Neural progenitor cell (in vitro differentiated cells): ENCODE measurements at regions not wholly inside any gene's neighbourhood (a gene's known extent, or its start where the extent isn't known, plus 50 kb on each side); places are given as distances from the start of the nearest gene placed in this dataset.

Source experiments
- EZH2 ChIP-seq: fragments of 200-600 bp; sonication (generic); IDR thresholded peaks from 2 replicates; pipeline ENCODE4 v1.6.1; 2017; ENCODE audit warnings: antibody characterized with exemption, mild to moderate bottlenecking, moderate library complexity
- TF ChIP-seq, protein P1 (sequence below): fragments of 200-600 bp; sonication (generic); IDR thresholded peaks from 2 replicates; pipeline ENCODE4 v1.5.1; 2017; ENCODE audit warnings: antibody characterized with exemption, mild to moderate bottlenecking

GRCh38 chr1:219703368-219703639 is 90.4 kb upstream of the ZC3H11B start:
- TF ChIP-seq, protein P1, sequence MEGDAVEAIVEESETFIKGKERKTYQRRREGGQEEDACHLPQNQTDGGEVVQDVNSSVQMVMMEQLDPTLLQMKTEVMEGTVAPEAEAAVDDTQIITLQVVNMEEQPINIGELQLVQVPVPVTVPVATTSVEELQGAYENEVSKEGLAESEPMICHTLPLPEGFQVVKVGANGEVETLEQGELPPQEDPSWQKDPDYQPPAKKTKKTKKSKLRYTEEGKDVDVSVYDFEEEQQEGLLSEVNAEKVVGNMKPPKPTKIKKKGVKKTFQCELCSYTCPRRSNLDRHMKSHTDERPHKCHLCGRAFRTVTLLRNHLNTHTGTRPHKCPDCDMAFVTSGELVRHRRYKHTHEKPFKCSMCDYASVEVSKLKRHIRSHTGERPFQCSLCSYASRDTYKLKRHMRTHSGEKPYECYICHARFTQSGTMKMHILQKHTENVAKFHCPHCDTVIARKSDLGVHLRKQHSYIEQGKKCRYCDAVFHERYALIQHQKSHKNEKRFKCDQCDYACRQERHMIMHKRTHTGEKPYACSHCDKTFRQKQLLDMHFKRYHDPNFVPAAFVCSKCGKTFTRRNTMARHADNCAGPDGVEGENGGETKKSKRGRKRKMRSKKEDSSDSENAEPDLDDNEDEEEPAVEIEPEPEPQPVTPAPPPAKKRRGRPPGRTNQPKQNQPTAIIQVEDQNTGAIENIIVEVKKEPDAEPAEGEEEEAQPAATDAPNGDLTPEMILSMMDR: no peak
- TF ChIP-seq EZH2: no peak
